ENCODE measurements at regions not wholly inside any gene's neighbourhood (a gene's known extent, or its start where the extent isn't known, plus 50 kb on each side); places are given as distances from the start of the nearest gene placed in this dataset.

GRCh38 chr18:51253476-51253875 lies 56.0 kb upstream of the MEX3C start:
- TF ChIP-seq EP300 (IDR thresholded peaks at IDR 0.05) (no peak), CTCF (IDR thresholded peaks at IDR 0.05) (no peak), POLR2A (IDR thresholded peaks at IDR 0.05; ENCODE audit: low read depth) (no peak), POLR2AphosphoS5 (IDR thresholded peaks at IDR 0.05) (no peak)

Measured in esophagus muscularis mucosa (tissue), 4 donors.